GM18519 (cell line): ENCODE measurements at regions not wholly inside any gene's neighbourhood (a gene's known extent, or its start where the extent isn't known, plus 50 kb on each side); places are given as distances from the start of the nearest gene placed in this dataset.

Source experiments
- ATAC-seq: cut with Tn5 transposase; IDR thresholded peaks from one replicate; pipeline ENCODE4 v1.9.1; 2021; ENCODE audit warnings: mild to moderate bottlenecking, moderate library complexity; ENCODE audit not compliant: unreplicated experiment, low FRiP score

- ATAC-seq = peak; percentile 54
Measured at GRCh38 chr15:39381517-39381916, 199.4 kb upstream of the THBS1 start.

DNA sequence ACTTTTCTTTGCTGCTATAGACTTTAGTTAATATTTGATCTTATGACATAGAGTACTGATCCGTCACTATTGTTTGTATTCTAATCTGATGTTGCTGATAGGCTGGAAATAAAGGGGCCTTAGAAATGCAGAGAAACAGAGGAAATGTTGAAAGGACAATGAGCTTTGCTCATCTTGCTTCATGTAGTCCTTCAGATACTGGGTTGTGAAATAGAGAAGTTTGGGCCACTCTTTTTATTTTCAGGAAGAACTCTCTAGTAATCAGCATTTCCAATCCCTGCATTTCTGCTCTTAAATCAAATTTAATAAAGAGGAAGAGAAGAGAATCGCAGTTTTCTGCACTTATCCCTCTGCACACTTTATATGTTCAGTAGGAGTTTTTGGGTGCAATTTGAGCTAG lies 192.8 kb upstream of the THBS1 start:
- no peak for ATAC-seq

- ATAC-seq = no peak
Measured at GRCh38 chr15:39391230-39391629, 189.6 kb upstream of the THBS1 start.

GRCh38 chr15:39392469-39393047 lies 188.3 kb upstream of the THBS1 start:
- ATAC-seq = no peak

GRCh38 chr15:39393575-39394335 lies 187.1 kb upstream of the THBS1 start:
- no peak for ATAC-seq

DNA sequence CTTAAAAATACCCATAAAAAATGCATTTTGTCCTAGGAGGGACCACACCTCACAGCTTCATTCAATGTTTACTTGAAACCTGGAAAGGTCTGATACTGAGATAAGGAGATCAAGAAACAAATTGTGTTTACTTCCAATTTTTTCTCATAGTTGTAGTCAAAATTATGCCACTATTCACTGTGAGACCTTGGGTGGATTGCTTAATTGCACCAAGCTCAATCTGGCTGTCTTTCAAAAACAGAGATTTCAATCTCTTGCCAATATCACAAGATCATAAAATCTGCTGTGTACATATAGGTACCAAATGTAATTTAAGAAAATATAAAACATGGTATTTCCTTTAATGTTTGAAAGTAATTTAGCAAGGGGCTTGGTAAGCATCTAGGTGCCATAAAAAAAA lies 186.4 kb upstream of the THBS1 start:
- ATAC-seq = no peak

DNA sequence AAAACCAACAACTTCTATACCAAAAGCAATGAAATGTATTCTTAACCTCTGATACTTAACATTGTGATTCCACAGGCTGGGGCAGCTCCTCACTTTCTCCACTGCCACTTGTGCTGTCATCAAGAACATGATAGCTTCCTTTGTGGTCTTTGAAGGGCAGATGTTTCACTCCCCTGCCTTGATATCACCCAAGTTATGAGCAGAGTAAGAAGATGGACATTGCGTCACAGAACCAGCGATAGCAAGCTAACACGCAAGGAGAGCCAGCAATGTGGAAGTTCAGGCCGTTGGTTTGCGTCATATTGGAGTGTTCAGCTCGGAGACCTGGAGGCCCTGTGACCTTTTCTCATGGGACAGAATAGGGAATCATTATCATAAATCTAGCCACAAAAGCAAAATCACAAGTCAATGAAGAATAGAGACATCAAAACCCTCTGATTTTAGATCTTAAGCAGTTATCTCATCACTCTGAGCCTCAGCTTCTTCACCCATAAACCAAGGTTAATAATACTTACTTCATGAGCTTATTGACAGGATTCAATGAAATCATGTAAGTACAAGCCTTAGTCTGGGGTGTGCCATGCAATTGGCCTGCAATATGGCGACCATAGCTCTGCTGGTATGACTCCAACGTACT lies 183.8 kb upstream of the THBS1 start:
- no peak for ATAC-seq

GRCh38 chr15:39397883-39398282 lies 183.0 kb upstream of the THBS1 start:
- no peak for ATAC-seq

- no peak for ATAC-seq
Measured at GRCh38 chr15:39399600-39399999, 181.3 kb upstream of the THBS1 start.

DNA sequence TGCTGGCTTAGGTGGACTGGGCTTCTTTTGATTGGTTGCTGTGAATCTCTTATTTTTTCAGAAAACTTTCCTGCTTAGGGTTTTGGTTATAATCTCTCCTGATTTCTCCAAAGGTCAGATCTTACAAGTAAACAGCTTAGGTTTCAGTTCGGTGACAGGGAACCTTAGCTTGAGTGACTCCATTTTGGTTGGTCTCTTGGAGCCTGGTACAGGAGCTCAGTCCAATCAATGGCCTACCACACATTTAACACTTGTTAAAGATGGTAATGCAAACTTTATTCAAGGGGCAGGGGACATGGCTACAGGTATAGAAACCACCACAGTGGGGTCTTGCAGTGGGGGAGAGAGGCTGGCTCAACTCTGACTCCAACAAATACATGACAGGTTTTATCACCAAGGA lies 180.9 kb upstream of the THBS1 start:
- no peak for ATAC-seq

- ATAC-seq = no peak
Measured at GRCh38 chr15:39400821-39401550, 179.9 kb upstream of the THBS1 start.

DNA sequence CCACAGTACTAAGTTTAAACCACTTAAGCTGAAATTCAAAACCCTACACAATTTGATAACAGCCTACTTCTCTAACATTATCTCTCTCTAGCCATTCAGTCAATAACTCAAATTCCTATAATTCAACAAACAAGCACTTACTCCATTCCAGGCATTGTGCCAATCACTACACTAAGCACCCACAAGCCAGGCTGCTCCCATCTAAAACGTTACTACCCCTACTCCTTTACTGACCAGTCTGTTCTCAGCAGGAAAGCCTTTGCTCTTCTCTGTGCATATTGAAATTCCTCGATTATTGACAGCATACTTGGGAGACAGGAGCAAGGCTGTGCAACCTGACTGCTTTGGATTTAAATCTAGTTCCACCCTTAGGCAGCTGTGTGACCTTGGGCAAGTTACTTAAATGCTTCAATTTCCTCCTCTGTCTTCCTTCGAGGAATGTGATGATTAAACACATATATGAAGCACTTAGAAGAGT lies 177.2 kb upstream of the THBS1 start:
- ATAC-seq = no peak

- no peak for ATAC-seq
Measured at GRCh38 chr15:39404767-39405181, 176.1 kb upstream of the THBS1 start.

DNA sequence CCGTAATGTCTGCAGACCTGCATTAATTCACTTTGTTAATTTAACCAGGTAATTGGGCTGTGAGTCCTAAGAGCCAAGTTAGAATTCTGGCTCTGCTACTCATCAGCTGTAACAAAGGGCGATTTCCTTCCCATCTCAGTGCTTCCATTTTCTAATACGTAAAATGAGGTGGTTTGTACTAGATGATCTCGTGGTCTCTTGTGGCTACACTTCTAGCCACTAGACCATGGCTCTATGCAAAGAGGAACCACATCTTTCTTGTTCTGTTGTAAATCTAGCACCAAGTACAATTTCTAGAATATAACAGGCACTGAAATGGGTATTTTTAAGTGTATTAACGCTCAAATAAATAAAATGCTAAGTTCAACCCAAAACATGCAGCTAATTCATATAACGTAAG lies 174.4 kb upstream of the THBS1 start:
- ATAC-seq = peak; percentile 83

GRCh38 chr15:39407116-39407515 lies 173.8 kb upstream of the THBS1 start:
- ATAC-seq = no peak

DNA sequence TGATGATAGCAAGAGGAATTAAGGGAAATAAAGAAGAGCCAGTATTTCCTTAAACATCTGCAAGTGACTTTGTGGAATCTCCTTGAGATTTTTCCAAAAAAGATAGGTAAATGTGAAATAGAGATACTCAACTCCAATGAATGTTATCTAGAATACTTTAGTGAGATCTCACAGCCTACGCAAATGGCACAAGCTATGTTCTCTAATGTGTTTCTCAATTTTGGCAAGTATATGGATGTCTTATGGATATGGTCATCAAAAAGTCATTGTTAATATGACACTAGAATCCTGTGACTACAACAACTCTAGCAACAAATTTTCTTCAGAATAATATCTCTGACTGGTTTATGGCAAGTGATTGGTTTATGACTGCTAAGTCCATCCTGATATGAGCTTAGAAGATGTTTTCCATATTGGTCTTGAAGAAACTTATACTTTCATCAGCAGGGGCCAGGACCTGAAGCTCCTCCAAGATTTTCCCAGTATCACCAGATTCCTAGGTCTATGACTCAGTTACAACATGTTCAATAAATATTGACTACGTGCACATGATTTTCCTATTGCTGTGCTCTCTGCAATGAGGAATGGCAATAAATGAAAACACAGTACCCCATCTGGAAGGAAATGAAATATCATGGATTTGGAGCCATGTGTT lies 170.9 kb upstream of the THBS1 start:
- ATAC-seq = no peak

- ATAC-seq = peak; percentile 94
Measured at GRCh38 chr15:39411102-39411989, 169.5 kb upstream of the THBS1 start.

DNA sequence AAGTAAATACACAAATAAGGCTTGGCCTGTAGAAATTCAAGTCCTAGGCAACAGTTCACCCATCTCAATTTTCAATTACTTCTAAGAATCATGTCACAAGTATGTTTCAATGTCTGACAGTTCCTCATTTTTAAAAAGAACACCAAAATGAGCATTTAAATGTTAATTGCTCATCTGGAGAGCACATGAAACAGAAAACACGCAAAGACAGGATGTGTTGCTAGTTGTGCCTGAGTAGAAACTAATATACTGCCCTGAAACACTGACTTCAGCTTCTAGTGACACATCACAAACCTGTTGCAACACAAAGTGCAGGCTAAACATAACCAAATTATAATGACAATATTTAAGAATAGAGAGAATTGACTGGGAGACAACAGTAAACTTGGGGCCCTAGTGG lies 167.3 kb upstream of the THBS1 start:
- peak; percentile 42 for ATAC-seq

DNA sequence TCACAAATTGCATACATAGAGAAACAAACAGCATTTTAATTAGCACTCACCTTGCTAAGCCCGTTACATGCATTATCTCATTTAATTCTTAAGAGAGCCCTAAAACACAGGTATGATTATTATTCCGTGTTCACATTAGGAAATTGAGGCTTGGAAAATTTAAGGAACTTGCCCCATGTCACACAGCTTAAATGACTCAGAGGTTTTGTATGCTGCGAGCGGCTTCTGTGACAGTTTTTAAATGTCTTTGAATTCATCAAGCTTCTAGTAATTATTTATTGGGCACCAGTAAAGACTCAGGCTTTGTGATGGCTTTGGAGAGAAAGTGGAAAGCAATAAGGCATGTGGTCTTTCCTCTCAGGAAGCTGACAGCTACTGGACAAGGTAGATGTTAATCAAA lies 166.7 kb upstream of the THBS1 start:
- no peak for ATAC-seq

DNA sequence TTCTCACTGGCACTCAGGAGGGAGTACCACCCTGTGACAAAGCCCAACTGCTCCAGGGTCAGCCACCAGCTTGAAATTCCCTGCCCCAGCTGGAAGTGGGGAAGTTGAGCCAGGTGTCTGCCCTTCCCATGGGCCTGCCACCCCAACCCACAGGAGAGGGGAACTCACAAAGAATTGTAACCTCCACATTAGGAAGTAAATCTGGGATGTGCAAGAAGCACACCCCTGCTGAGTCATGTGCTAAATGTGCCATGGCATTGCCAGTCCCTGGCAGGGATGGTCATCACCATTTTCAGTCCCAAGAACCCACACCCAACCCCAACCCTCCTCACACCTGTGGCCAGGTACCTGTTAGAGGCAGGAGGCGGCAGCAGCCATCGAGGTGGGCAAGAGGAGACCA lies 165.2 kb upstream of the THBS1 start:
- ATAC-seq = no peak
